Fibroblast of upper back skin (primary cell): ENCODE measurements at regions not wholly inside any gene's neighbourhood (a gene's known extent, or its start where the extent isn't known, plus 50 kb on each side); places are given as distances from the start of the nearest gene placed in this dataset.
A peak's percentile ranks its signal among the peaks of the same experiment; 100 is the strongest.

ENCODE experiments used
- DNase-seq: peaks from one replicate; pipeline ENCODE4 v3.0.0-alpha.2; 2013

- DNase-seq: no peak
Observed at GRCh38 chr10:105342606-105343005, 701.5 kb downstream of the SORCS3 start.

GRCh38 chr10:105339669-105340068, 698.6 kb downstream of the SORCS3 start:
- no peak for DNase-seq

- DNase-seq: peak; percentile 2
Observed at GRCh38 chr10:105328503-105329133, 687.5 kb downstream of the SORCS3 start.
